Body of pancreas (tissue), 4 donors: ENCODE measurements at regions not wholly inside any gene's neighbourhood (a gene's known extent, or its start where the extent isn't known, plus 50 kb on each side); places are given as distances from the start of the nearest gene placed in this dataset.

Source experiments
- CTCF ChIP-seq, 7 experiments: fragments of 450-650 bp in 4 of 7; fragments of 200-600 bp in 3 of 7; sonication (generic) in 3 of 7; IDR thresholded peaks; one replicate each; pipeline ENCODE4 v1.5.1; 2016 to 2019; ENCODE audit warnings: antibody characterized with exemption in 7 of 7
- POLR2A ChIP-seq, 3 donors: fragments of 450-650 bp; IDR thresholded peaks; one replicate each; pipeline ENCODE4 v1.6.1; 2016; ENCODE audit warnings: antibody characterized with exemption in 3 of 3, mild to moderate bottlenecking in 2 of 3

GRCh38 chr6:140437619-140438345 lies 1063.3 kb upstream of the CITED2 start:
- TF ChIP-seq CTCF (IDR thresholded peaks at IDR 0.05) (no peak), POLR2A (IDR thresholded peaks at IDR 0.05) (no peak)
